ENCODE measurements at regions not wholly inside any gene's neighbourhood (a gene's known extent, or its start where the extent isn't known, plus 50 kb on each side); places are given as distances from the start of the nearest gene placed in this dataset.

GRCh38 chr20:12702312-12702711 lies 306.5 kb upstream of the SPTLC3 start:
- H3K36me3 Mint-ChIP-seq, result peaks cover 6% of the 10 kb centered on the region
- no peak for DNase-seq (ENCODE audit: low spot score)
- H3K9me3 Mint-ChIP-seq, result peaks cover 13% of the 10 kb centered on the region
- ATAC-seq, result no peak
- CTCF ChIA-PET, result no interaction called here
- H3K27me3 Mint-ChIP-seq (ENCODE audit: low read depth), result no peaks in the 10 kb centered on the region
- H3K4me3 Mint-ChIP-seq, result no peak overlapping the region
- TF ChIP-seq FOXP4 (CRISPR knock-in tag; IDR thresholded peaks at IDR 0.05) (no peak), TP53 (CRISPR knock-in tag; IDR thresholded peaks at IDR 0.05) (no peak), SOX15 (CRISPR knock-in tag; IDR thresholded peaks at IDR 0.05) (no peak), ZNF232 (CRISPR knock-in tag; IDR thresholded peaks at IDR 0.05) (no peak), ZNF263 (CRISPR knock-in tag; IDR thresholded peaks at IDR 0.05; ENCODE audit: low read depth) (no peak), E2F5 (CRISPR knock-in tag; IDR thresholded peaks at IDR 0.05) (no peak), NFE2L1 (CRISPR knock-in tag; IDR thresholded peaks at IDR 0.05) (no peak), ZNF512 (CRISPR knock-in tag; IDR thresholded peaks at IDR 0.05; ENCODE audit: borderline replicate concordance) (no peak), CBFB (CRISPR knock-in tag; IDR thresholded peaks at IDR 0.05; ENCODE audit: low read depth) (no peak), NR1H2 (CRISPR knock-in tag; IDR thresholded peaks at IDR 0.05) (no peak), ETV6 (CRISPR knock-in tag; IDR thresholded peaks at IDR 0.05) (no peak), CTCF (IDR thresholded peaks at IDR 0.05) (no peak), ZNF317 (CRISPR knock-in tag; IDR thresholded peaks at IDR 0.05; ENCODE audit: borderline replicate concordance, low read depth) (no peak), ZNF425 (CRISPR knock-in tag; conservative IDR thresholded peaks at IDR 0.05) (no peak)
- H3K4me1 Mint-ChIP-seq, result peaks cover 38% of the 10 kb centered on the region
- 0 out of 2 replicates have a peak overlapping the region, but pooled peaks have one; percentile 34 for H3K27ac Mint-ChIP-seq
- POLR2A ChIA-PET, result interaction anchor here (0.6 kb wide), 1 partner anchor 301 kb away, joined by 3 read pairs; no protein-coding TSS in a partner anchor

GRCh38 chr20:12715371-12715770 lies 293.4 kb upstream of the SPTLC3 start:
- DNase-seq (ENCODE audit: low spot score), result no peak
- no peaks in the 10 kb centered on the region for H3K27me3 Mint-ChIP-seq (ENCODE audit: low read depth)
- no peak for TF ChIP-seq IRF1 (CRISPR knock-in tag; IDR thresholded peaks at IDR 0.05)

More at GRCh38 chr20:12715371-12715770, 293.4 kb upstream of the SPTLC3 start:
- peaks cover 6% of the 10 kb centered on the region for H3K9me3 Mint-ChIP-seq
- CTCF ChIA-PET, result no interaction called here
- peaks cover 17% of the 10 kb centered on the region for H3K4me1 Mint-ChIP-seq
- no peak overlapping the region for H3K4me3 Mint-ChIP-seq
- H3K27ac Mint-ChIP-seq, result no peak overlapping the region
- H3K36me3 Mint-ChIP-seq, result peaks cover 6% of the 10 kb centered on the region
- POLR2A ChIA-PET, result no interaction called here
- no peak for ATAC-seq

All from WTC11 (cell line).